Activated CD4-positive, alpha-beta T cell treated with anti-CD3 and anti-CD28 coated beads for 48 hours (primary cell): ENCODE measurements at regions not wholly inside any gene's neighbourhood (a gene's known extent, or its start where the extent isn't known, plus 50 kb on each side); places are given as distances from the start of the nearest gene placed in this dataset.

Experiments used
- DNase-seq: peaks from one replicate; pipeline ENCODE4 v3.0.0-alpha.2; 2020

GRCh38 chr5:3129252-3129651 is 377.8 kb upstream of the IRX2 start:
- DNase-seq = no peak

- no peak for DNase-seq
Measured at GRCh38 chr5:3127423-3127911, 376.0 kb upstream of the IRX2 start.

- no peak for DNase-seq
Measured at GRCh38 chr5:3126639-3127038, 375.2 kb upstream of the IRX2 start.

GRCh38 chr5:3124410-3124809 is 372.9 kb upstream of the IRX2 start:
- no peak for DNase-seq

- DNase-seq = no peak
Measured at GRCh38 chr5:3123763-3124157, 372.3 kb upstream of the IRX2 start.

- no peak for DNase-seq
Measured at GRCh38 chr5:3122985-3123762, 371.7 kb upstream of the IRX2 start.

DNA sequence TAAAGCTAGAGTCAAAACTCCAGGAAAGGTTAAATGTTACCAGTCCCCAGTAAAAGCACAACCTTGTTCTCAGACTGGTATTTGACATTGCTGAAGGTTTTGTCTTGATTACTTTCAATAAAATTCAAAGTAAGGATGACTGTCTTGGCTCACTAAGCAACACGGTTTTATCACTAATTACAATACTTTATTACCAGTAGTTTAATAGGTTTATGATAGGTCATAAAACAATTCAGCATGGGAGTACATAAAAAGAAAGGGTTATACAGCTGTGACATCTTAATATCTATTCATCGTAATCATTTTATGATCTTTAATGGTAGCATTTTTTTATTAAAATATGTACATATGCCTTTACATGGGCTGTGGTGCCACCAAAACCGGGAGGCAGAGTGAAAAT is 370.7 kb upstream of the IRX2 start:
- DNase-seq = no peak

- no peak for DNase-seq
Measured at GRCh38 chr5:3121813-3122212, 370.3 kb upstream of the IRX2 start.

DNA sequence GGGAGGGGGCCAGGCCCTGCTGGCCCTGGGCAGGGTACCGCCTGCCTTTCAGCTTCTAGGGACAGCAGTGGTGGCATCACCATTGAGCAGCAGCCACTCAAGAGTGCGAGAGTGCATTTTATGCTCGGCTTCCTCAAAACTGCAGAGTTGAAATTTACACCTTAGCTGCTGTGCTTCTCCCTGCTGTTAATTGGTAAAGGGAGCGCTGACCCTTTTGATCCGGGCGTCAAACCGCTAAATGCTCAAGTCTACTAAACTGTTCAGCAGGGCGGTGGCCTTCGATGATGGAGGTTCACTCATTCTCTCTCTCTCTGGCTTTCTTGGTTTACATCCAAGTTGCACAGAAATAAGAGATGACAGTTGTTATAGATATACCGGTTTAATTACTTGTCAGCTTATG is 368.6 kb upstream of the IRX2 start:
- DNase-seq = no peak

GRCh38 chr5:3119435-3119834 is 368.0 kb upstream of the IRX2 start:
- DNase-seq = no peak

DNA sequence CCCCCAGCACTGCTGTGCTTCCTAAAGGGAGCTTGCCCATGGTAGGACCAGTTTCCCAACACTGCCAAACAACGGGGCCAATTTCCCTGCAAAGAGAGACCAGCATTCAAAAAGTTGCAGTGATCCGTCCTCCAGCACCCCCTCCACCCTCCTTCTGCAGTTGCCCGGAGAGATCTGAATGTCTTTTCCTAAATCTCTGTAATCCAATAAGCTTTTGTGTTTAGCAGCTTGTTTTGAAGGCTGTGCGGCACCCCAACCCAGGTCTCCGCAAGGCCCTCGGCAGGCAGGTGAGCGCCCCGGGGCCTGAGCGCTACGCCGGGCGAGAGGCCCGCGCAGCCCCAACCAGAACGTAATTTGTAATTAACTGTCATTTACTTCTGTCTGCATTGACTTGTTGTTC is 366.9 kb upstream of the IRX2 start:
- DNase-seq = no peak

GRCh38 chr5:3116366-3116765 is 364.9 kb upstream of the IRX2 start:
- no peak for DNase-seq

- no peak for DNase-seq
Measured at GRCh38 chr5:3114467-3114866, 363.0 kb upstream of the IRX2 start.

DNA sequence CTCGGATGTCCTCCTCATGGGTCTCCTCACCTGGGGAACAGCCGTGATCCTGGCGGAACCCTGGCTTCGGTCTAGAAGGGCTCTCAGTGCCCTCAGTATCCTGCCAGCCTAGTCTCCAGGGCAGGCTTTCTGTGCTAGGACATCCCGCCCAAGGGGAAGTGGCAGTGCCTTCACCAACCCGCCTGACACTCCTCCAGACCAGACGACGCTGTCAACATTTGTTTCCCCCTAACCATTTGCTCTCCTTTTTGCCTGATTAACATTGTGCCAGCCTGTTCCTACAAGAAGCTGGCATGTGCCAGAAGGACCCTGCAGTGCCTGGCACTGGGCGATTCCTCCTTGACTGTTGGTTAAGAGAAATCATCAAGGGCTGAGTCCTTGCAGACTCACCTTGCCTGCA is 358.9 kb upstream of the IRX2 start:
- no peak for DNase-seq

- DNase-seq = no peak
Measured at GRCh38 chr5:3107156-3107611, 355.7 kb upstream of the IRX2 start.

DNA sequence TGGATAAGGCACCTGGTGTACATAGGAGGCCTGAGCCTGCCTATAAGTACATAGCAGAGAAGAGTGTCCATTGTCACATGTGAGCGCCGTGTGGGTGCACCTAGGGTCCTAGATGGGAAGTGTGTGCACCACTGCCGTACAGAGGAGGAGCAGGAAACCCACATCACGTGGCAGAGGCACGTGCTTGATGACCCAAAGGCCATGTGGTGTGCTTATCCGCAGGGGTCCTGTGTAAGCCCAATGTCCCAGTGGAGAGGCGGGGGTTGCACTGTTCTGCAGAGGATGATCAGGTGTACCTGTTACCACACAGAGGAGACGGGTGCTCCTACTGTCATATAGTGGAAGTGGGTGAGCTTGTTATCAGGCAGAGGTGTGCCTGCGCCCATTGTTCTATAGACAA is 354.1 kb upstream of the IRX2 start:
- DNase-seq = no peak

- DNase-seq = no peak
Measured at GRCh38 chr5:3105172-3105571, 353.7 kb upstream of the IRX2 start.

DNA sequence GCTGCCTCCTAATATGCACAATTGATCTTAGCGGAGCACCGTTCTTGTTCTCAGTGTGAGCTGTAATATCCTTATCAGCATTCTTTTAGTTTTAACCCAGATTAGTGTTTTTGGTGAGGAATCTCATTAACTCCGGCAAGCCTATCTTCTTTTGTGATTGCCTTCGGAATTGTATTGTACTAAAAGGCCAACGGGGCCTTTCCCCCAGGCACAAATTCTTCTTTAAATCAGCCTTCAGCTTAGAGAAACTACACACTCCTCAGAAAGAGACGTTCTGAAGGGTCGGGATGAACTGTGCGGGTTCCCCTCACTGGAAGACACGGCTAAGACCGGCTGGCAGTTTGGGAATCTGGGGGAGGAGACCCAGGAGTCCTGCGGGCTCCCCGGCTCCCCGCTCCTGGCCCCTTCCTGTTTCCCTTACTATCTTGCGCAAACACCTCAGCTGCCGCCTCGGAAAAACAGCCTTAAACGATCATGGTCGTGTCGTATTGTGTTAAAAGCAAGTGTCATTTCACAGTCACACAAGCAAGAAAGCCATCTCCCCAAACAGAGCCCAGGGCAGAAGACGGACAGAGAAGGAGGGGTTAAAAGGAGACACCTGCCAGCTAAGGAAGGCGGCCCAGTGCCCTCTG is 353.1 kb upstream of the IRX2 start:
- DNase-seq = no peak

DNA sequence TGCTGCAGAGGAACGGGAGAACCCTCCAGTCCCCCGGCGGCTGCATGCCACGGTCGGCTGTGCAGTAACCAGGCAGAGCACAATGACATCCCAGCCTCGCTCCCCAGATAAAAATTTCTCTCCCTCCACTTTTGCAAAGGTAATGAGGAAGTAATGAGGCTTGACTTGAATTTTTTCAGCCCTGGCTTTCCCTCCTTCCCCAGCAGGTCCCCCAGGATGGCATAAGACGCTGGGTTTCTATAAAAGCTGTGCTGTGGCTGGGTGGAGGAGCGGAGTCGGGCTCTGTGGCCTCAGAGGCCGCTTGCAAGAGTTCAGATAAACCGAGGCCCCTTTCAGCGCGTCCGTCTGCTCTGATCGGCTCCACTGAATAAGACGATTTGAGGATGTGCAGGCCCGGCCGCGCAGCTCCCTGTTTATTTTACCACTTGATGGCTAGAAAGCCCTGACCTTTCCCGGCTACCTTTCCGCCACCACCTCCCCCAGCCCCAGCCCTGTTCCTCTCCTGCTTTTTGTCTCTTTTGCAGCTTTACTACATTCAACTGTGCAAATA is 351.9 kb upstream of the IRX2 start:
- no peak for DNase-seq

DNA sequence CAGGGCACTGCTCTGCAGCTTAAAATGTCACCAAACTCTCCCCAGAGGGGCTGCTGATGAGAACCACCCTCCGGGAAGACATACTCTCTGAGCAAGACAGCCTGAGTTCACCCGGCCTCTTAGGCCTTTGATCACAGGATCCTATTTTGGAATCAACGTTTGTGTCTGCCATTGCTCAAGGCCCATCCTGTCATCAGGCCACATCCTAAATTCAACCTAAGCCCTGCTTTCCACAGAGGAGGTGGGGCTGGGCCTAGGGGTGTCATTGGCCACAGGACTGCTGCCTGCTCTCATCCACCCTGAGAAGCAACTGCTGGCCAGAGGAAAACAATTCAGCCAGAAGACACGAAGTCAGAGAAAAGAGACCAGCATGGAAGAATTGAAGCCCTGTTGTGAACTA is 351.1 kb upstream of the IRX2 start:
- DNase-seq = no peak

- DNase-seq = no peak
Measured at GRCh38 chr5:3101561-3101960, 350.1 kb upstream of the IRX2 start.

DNA sequence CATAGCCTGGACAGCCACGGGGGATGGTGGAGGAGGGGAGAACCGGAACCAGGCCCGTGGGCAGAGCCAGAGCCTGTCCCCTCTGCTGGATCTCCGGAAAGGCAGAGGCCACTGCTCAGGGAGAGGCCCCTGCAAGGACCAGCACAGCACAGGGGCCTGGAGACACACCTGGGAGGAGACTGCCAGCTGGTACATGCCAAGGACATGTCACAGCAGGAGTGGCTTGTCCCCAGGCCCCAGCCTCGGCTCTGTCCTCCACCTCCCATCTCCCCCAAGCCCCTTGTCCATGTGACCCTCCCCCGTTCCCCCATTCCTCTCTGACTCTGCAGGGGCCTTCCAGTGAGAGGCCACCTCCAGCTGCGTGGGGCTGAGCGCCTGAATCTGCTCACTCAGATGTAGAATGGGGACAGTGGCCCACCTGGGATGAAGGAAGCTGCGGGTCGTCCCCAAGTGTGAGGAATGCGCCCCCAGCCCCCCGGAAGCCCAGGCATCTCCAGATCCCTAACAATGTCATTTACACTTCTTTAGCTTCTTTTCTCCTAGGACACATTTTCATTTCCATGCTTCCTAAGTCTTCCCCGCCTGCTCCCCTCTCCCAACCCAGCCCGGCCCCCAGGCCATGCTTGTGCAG is 349.6 kb upstream of the IRX2 start:
- no peak for DNase-seq

- no peak for DNase-seq
Measured at GRCh38 chr5:3099954-3100353, 348.5 kb upstream of the IRX2 start.

DNA sequence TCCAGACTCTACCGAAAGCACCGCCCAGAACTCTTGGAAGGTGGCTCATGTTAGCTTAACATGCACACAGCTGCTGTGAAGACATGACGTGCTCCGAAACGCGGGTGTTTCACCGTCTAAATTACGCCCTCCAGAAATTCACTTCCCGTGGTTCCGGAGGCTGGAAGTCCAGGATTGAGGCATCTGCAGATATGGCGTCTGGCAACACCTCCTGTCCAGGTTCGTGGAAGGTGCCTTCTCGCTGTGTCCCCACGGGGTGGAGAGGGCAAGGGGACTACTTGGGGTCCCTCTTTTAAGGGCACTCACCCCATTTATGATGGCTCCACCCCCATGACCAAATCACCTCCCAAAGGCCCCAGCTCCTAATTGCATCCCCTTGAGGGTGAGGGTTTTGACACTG is 348.0 kb upstream of the IRX2 start:
- no peak for DNase-seq
